C4-2B (cell line): ENCODE measurements at regions not wholly inside any gene's neighbourhood (a gene's known extent, or its start where the extent isn't known, plus 50 kb on each side); places are given as distances from the start of the nearest gene placed in this dataset.
"Not testable (repeated sequence)": the region's sequence is repeated elsewhere in the genome, so short reads cannot be mapped to it uniquely, and the experiment has no call there.

Experiments used
- H3K27ac ChIP-seq: fragments of 450-650 bp; 2 replicates; pipeline ENCODE4 v1.5.1; 2017
- ZFX ChIP-seq: fragments of 450-650 bp; IDR thresholded peaks from 2 replicates; pipeline ENCODE4 v1.6.1; 2017
- TF ChIP-seq, protein P1 (sequence below): fragments of 450-650 bp; conservative IDR thresholded peaks from 2 replicates; pipeline ENCODE4 v1.5.1; 2017; ENCODE audit warnings: mild to moderate bottlenecking

GRCh38 chr2:193011870-193012269 is 817.1 kb upstream of the TMEFF2 start:
- TF ChIP-seq, protein P1, sequence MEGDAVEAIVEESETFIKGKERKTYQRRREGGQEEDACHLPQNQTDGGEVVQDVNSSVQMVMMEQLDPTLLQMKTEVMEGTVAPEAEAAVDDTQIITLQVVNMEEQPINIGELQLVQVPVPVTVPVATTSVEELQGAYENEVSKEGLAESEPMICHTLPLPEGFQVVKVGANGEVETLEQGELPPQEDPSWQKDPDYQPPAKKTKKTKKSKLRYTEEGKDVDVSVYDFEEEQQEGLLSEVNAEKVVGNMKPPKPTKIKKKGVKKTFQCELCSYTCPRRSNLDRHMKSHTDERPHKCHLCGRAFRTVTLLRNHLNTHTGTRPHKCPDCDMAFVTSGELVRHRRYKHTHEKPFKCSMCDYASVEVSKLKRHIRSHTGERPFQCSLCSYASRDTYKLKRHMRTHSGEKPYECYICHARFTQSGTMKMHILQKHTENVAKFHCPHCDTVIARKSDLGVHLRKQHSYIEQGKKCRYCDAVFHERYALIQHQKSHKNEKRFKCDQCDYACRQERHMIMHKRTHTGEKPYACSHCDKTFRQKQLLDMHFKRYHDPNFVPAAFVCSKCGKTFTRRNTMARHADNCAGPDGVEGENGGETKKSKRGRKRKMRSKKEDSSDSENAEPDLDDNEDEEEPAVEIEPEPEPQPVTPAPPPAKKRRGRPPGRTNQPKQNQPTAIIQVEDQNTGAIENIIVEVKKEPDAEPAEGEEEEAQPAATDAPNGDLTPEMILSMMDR, result no peak
- no peak for TF ChIP-seq ZFX

DNA sequence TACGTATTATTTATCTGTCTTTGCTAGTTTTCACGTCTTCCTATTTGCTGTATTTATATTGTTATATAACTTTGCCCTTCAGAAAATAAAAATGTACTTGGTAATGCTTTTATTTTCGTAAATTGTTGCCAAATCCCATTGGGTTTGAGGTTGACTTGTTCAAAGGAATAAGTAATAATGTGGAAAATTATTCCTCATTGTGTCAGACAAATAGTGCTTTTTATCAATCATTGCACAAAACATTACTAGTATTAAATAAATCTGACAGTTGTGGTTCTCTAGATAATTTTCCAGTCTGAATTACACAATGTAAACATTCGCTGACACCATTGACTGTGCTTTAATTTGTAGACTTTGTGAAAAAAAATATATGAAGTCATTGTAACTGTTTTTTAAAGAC is 798.3 kb upstream of the TMEFF2 start:
- H3K27ac ChIP-seq, result no peak overlapping the region
- TF ChIP-seq ZFX, result no peak
- TF ChIP-seq, protein P1, result no peak

More at GRCh38 chr2:193011870-193012269, 817.1 kb upstream of the TMEFF2 start:
- H3K27ac ChIP-seq, result no peak overlapping the region

GRCh38 chr2:192983173-192983572 is 788.4 kb upstream of the TMEFF2 start:
- no peak for TF ChIP-seq ZFX
- TF ChIP-seq, protein P1, result no peak
- no peak overlapping the region for H3K27ac ChIP-seq

DNA sequence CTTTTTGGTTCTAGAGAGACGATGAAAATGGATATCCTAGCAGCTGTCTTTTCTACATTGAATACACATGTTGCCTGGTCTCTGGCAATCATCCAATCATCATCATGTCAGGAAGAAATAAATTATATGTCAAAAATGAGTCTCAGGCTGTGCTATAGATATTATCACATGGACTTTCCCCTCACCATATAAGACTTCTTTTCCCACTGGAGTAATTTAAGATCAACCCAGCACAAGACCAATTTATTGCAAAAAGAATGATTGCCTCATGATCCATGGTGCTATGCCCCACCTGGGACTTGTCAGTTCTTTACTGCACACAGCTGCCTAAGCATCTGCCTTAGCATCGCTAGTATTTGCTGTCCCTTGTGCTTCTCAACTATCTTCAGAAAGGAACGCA is 783.7 kb upstream of the TMEFF2 start:
- H3K27ac ChIP-seq, result no peak overlapping the region
- TF ChIP-seq, protein P1, result no peak
- no peak for TF ChIP-seq ZFX

DNA sequence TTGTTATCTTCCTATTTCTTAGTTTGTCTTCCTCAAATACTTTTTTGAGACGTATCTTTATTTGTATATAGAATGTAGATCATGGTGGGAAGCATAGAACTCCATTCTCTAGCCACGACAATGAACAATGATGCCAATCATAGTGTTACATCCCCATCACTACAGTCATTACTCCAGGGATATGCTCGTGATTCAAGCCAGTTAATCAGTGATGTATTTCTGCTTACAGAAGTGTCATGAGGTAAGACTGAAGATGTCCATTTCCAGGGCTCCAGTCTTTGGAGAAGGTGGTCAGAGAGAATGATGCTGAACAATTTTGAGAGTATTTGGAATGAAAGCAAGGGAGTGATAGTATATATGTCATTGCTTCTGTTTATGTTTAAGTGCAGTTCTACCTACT is 777.2 kb upstream of the TMEFF2 start:
- no peak for TF ChIP-seq ZFX
- TF ChIP-seq, protein P1, result no peak
- H3K27ac ChIP-seq, result no peak overlapping the region

DNA sequence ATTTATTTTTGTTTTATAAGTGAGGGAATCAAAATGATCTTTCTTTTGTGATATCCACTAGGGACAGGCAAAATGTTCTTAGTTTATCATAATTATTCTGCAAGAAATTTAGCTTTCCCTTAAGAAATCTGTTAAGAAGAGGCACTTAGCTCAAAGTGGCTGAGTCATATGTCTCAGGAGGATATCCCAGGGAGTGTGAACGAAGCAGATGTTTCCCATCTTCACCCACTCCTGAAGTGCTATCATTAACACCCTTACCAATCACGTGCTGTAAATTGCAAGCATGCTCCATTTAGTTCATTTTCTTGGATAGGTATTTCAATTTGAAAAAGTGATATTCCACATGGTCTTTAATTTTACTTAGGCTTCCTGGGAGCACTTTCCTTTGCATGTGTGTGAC is 774.3 kb upstream of the TMEFF2 start:
- TF ChIP-seq, protein P1, result no peak
- no peak for TF ChIP-seq ZFX
- no peak overlapping the region for H3K27ac ChIP-seq

GRCh38 chr2:192960945-192961344 is 766.2 kb upstream of the TMEFF2 start:
- TF ChIP-seq ZFX, result no peak
- TF ChIP-seq, protein P1, result no peak
- H3K27ac ChIP-seq, result no peak overlapping the region

DNA sequence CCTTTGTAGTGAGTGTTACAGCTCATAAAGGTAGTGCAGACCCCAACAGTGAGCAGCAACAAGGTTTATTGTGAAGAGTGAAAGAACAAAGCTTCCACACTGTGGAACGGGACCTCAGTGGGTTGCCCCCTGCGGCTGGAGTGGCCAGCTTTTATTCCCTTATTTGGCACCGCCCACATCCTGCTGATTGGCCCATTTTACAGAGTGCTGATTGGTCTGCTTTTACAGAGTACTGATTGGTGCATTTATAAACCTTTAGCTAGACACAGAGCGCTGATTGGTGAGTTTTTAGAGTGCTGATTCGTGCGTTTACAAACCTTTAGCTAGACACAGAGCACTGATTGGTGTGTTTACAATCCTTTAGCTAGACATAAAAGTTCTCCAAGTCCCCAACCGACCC is 763.9 kb upstream of the TMEFF2 start:
- H3K27ac ChIP-seq, result not testable (repeated sequence)
